ENCODE measurements at regions not wholly inside any gene's neighbourhood (a gene's known extent, or its start where the extent isn't known, plus 50 kb on each side); places are given as distances from the start of the nearest gene placed in this dataset.
"Not testable (repeated sequence)": the region's sequence is repeated elsewhere in the genome, so short reads cannot be mapped to it uniquely, and the experiment has no call there.

DNA sequence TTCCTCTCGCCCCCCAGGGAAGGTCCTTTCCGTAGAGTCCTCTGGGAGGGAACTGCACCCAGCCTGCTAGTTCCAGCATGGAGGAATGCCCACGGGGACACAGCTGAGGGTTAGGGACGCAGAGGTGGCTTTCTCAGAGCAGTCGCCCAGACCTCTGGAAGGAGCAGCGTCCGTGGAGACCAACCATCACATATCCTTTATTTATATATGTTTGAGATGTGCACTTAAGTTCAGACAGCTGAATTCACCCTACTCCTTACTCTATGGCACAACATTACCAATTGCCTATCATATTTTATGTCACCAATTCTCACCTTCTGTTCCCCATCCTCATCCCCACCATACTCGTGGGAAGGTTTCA, 305.6 kb upstream of the DIO3 start:
- H3K4me1 ChIP-seq (ENCODE audit: control insufficient read depth in 5 of 5, insufficient read depth in 5 of 5, low read length in 5 of 5) = peaks cover 0 to 8% (median 0%) of the 10 kb centered on the region in 5 donors
- no peak for DNase-seq
- no peaks in the 10 kb centered on the region for H3K36me3 ChIP-seq (ENCODE audit: control insufficient read depth in 4 of 4, insufficient read depth in 4 of 4, low read length in 4 of 4)
- no peak overlapping the region for H3K4me3 ChIP-seq
- H3K27ac ChIP-seq (ENCODE audit: low read depth in 1 of 2, low read length in 1 of 2) = no peak overlapping the region
- H3K9ac ChIP-seq (ENCODE audit: insufficient read depth in 1 of 2, low read length in 2 of 2) = no peak overlapping the region
- no peak for ATAC-seq (ENCODE audit: insufficient read depth, low FRiP score)
- 81 to 85% methylated on average over 8 of the region's 8 CpGs for WGBS, 2 donors
- no peaks in the 10 kb centered on the region for H3K9me3 ChIP-seq (ENCODE audit: control insufficient read depth in 4 of 4, insufficient read depth in 3 of 4, low read length in 3 of 4)
- TF ChIP-seq, protein P1, sequence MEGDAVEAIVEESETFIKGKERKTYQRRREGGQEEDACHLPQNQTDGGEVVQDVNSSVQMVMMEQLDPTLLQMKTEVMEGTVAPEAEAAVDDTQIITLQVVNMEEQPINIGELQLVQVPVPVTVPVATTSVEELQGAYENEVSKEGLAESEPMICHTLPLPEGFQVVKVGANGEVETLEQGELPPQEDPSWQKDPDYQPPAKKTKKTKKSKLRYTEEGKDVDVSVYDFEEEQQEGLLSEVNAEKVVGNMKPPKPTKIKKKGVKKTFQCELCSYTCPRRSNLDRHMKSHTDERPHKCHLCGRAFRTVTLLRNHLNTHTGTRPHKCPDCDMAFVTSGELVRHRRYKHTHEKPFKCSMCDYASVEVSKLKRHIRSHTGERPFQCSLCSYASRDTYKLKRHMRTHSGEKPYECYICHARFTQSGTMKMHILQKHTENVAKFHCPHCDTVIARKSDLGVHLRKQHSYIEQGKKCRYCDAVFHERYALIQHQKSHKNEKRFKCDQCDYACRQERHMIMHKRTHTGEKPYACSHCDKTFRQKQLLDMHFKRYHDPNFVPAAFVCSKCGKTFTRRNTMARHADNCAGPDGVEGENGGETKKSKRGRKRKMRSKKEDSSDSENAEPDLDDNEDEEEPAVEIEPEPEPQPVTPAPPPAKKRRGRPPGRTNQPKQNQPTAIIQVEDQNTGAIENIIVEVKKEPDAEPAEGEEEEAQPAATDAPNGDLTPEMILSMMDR (IDR thresholded peaks at IDR 0.05; ENCODE audit: control extremely low read depth, extremely low read depth) = no peak
- H3K27me3 ChIP-seq (ENCODE audit: control insufficient read depth in 3 of 3, insufficient read depth in 3 of 3, low read length in 2 of 3) = peaks cover 0 to 8% (median 0%) of the 10 kb centered on the region in 3 donors

DNA sequence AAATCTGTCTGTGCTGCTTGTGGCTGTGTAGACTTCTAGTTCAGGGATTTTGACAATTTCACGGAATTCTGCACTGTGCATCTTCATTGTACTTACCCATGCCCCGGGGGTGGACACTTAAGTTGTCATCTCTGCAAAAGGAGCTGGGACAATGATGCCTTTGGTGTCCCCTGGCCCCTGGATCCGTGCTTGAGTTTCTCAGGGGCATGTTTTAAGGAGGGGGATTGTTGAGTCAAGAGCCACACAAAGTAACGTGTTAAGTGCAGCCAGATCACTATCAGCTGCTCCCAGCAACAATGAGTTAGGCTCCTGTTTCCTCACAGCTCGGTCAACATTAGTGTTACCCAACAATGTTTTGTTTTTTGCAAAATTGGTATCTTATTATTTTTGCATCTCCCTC, 305.0 kb upstream of the DIO3 start:
- H3K27me3 ChIP-seq (ENCODE audit: control insufficient read depth in 3 of 3, insufficient read depth in 3 of 3, low read length in 2 of 3) = peaks cover 0 to 8% (median 0%) of the 10 kb centered on the region in 3 donors
- DNase-seq (no peak), ATAC-seq (ENCODE audit: insufficient read depth, low FRiP score) (no peak)
- no peak overlapping the region for H3K4me3 ChIP-seq
- peaks cover 0 to 8% (median 0%) of the 10 kb centered on the region in 5 donors for H3K4me1 ChIP-seq (ENCODE audit: control insufficient read depth in 5 of 5, insufficient read depth in 5 of 5, low read length in 5 of 5)
- no peaks in the 10 kb centered on the region for H3K36me3 ChIP-seq (ENCODE audit: control insufficient read depth in 4 of 4, insufficient read depth in 4 of 4, low read length in 4 of 4)
- H3K9me3 ChIP-seq (ENCODE audit: control insufficient read depth in 4 of 4, insufficient read depth in 3 of 4, low read length in 3 of 4) = no peaks in the 10 kb centered on the region
- 44 to 53% methylated on average over 5 of the region's 5 CpGs for WGBS, 2 donors
- H3K27ac ChIP-seq (ENCODE audit: low read depth in 1 of 2, low read length in 1 of 2) = no peak overlapping the region
- TF ChIP-seq, protein P1 (IDR thresholded peaks at IDR 0.05; ENCODE audit: control extremely low read depth, extremely low read depth) = no peak
- H3K9ac ChIP-seq (ENCODE audit: insufficient read depth in 1 of 2, low read length in 2 of 2) = no peak overlapping the region

- no peaks in the 10 kb centered on the region for H3K36me3 ChIP-seq (ENCODE audit: control insufficient read depth in 4 of 4, insufficient read depth in 4 of 4, low read length in 4 of 4)
- H3K4me3 ChIP-seq = no peak overlapping the region
- peaks cover 0 to 8% (median 0%) of the 10 kb centered on the region in 5 donors for H3K4me1 ChIP-seq (ENCODE audit: control insufficient read depth in 5 of 5, insufficient read depth in 5 of 5, low read length in 5 of 5)
- H3K9ac ChIP-seq (ENCODE audit: insufficient read depth in 1 of 2, low read length in 2 of 2) = no peak overlapping the region
- TF ChIP-seq, protein P1 (IDR thresholded peaks at IDR 0.05; ENCODE audit: control extremely low read depth, extremely low read depth) = no peak
- ATAC-seq (ENCODE audit: insufficient read depth, low FRiP score) = no peak
- no peak overlapping the region for H3K27ac ChIP-seq (ENCODE audit: low read depth in 1 of 2, low read length in 1 of 2)
- 83 to 91% methylated on average over 6 of the region's 6 CpGs for WGBS, 2 donors
- peaks cover 0 to 8% (median 0%) of the 10 kb centered on the region in 3 donors for H3K27me3 ChIP-seq (ENCODE audit: control insufficient read depth in 3 of 3, insufficient read depth in 3 of 3, low read length in 2 of 3)
- DNase-seq = no peak
- peaks cover 0 to 3% (median 0%) of the 10 kb centered on the region in 4 donors for H3K9me3 ChIP-seq (ENCODE audit: control insufficient read depth in 4 of 4, insufficient read depth in 3 of 4, low read length in 3 of 4)
Observed at GRCh38 chr14:101257551-101257950, 303.7 kb upstream of the DIO3 start.

DNA sequence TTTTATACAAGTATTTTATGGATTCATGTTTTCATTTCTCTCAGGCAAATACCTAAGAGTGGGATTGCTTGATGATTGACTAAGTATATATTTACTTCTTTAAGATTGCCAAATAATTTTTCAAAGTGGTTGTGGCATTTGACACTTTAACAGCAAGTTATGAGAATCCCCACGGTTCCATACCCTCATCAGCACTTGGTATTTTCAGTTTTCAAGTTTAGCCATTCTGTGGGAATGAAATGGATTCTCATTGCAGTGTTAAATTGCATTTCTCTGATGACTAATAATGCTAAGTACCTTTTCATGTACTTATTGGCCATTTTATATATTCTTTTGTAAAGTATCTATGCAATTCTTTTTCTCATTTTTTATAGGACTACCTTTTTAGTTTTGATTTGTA, 301.5 kb upstream of the DIO3 start:
- TF ChIP-seq, protein P1 (IDR thresholded peaks at IDR 0.05; ENCODE audit: control extremely low read depth, extremely low read depth) = no peak
- no peak overlapping the region for H3K27ac ChIP-seq (ENCODE audit: low read depth in 1 of 2, low read length in 1 of 2)
- no peak for ATAC-seq (ENCODE audit: insufficient read depth, low FRiP score)
- no peaks in the 10 kb centered on the region for H3K4me1 ChIP-seq (ENCODE audit: control insufficient read depth in 5 of 5, insufficient read depth in 5 of 5, low read length in 5 of 5)
- H3K36me3 ChIP-seq (ENCODE audit: control insufficient read depth in 4 of 4, insufficient read depth in 4 of 4, low read length in 4 of 4) = no peaks in the 10 kb centered on the region
- H3K9ac ChIP-seq (ENCODE audit: insufficient read depth in 1 of 2, low read length in 2 of 2) = no peak overlapping the region
- peaks cover 0 to 3% (median 0%) of the 10 kb centered on the region in 4 donors for H3K9me3 ChIP-seq (ENCODE audit: control insufficient read depth in 4 of 4, insufficient read depth in 3 of 4, low read length in 3 of 4)
- no peak overlapping the region for H3K4me3 ChIP-seq
- DNase-seq = no peak
- peaks cover 0 to 8% (median 3%) of the 10 kb centered on the region in 3 donors for H3K27me3 ChIP-seq (ENCODE audit: control insufficient read depth in 3 of 3, insufficient read depth in 3 of 3, low read length in 2 of 3)
- 80 to 89% methylated on average over 1 of the region's 1 CpG for WGBS, 2 donors

GRCh38 chr14:101266441-101266840, 294.9 kb upstream of the DIO3 start:
- H3K36me3 ChIP-seq (ENCODE audit: control insufficient read depth in 4 of 4, insufficient read depth in 4 of 4, low read length in 4 of 4); H3K27ac ChIP-seq (ENCODE audit: low read depth in 1 of 2, low read length in 1 of 2); H3K27me3 ChIP-seq (ENCODE audit: control insufficient read depth in 3 of 3, insufficient read depth in 3 of 3, low read length in 2 of 3); H3K9ac ChIP-seq (ENCODE audit: insufficient read depth in 1 of 2, low read length in 2 of 2); H3K4me3 ChIP-seq; H3K9me3 ChIP-seq (ENCODE audit: control insufficient read depth in 4 of 4, insufficient read depth in 3 of 4, low read length in 3 of 4); H3K4me1 ChIP-seq (ENCODE audit: control insufficient read depth in 5 of 5, insufficient read depth in 5 of 5, low read length in 5 of 5); ATAC-seq (ENCODE audit: insufficient read depth, low FRiP score); DNase-seq: not testable (repeated sequence)
- 89 to 91% methylated on average over 19 to 20 of the region's 20 CpGs for WGBS, 2 donors
